CD14-positive monocyte (primary cell): ENCODE measurements at regions not wholly inside any gene's neighbourhood (a gene's known extent, or its start where the extent isn't known, plus 50 kb on each side); places are given as distances from the start of the nearest gene placed in this dataset.

Experiments
- DNase-seq, 3 donors: peaks; one replicate each; pipeline ENCODE4 v3.0.0-alpha.2; 2011 to 2022
- H2AFZ ChIP-seq: 2 replicates; pipeline ENCODE4 v1.6.0; 2012; ENCODE audit warnings: mild to moderate bottlenecking, low read depth, low read length, inconsistent platforms; ENCODE audit not compliant: insufficient read depth, poor library complexity, severe bottlenecking
- H3K27ac ChIP-seq, 2 donors: 1 replicate in 1 of 2; 2 replicates in 1 of 2; pipeline ENCODE4 v1.5.1; 2012 to 2013; ENCODE audit warnings: low read length in 2 of 2, control low read depth in 1 of 2, inconsistent platforms in 1 of 2, low read depth in 1 of 2, mild to moderate bottlenecking in 1 of 2
- H3K27me3 ChIP-seq, 2 donors: one replicate each; pipeline versions ENCODE4 v1.6.0 to v1.6.1; 2011 to 2013; ENCODE audit warnings: low read length in 2 of 2; ENCODE audit not compliant: control insufficient read depth in 2 of 2, insufficient read depth in 2 of 2
- H3K36me3 ChIP-seq, 2 donors: replicated peaks in 1 of 2; 1 replicate in 1 of 2; 2 replicates in 1 of 2; pipeline versions ENCODE4 v1.5.1 to v1.6.1; 2012 to 2013; ENCODE audit warnings: low read length in 2 of 2, control low read depth in 1 of 2, inconsistent platforms in 1 of 2, mild to moderate bottlenecking in 1 of 2; ENCODE audit not compliant: insufficient read depth in 2 of 2, control insufficient read depth in 1 of 2
- H3K4me1 ChIP-seq, 2 donors: 1 replicate in 1 of 2; 2 replicates in 1 of 2; pipeline versions ENCODE4 v1.5.1 to v1.6.1; 2012 to 2013; ENCODE audit warnings: low read length in 2 of 2, control low read depth in 1 of 2, inconsistent platforms in 1 of 2, mild to moderate bottlenecking in 1 of 2, moderate library complexity in 1 of 2; ENCODE audit not compliant: insufficient read depth in 2 of 2, control insufficient read depth in 1 of 2
- H3K4me2 ChIP-seq: replicated peaks from 2 replicates; pipeline ENCODE3; 2012; ENCODE audit warnings: low read length, moderate library complexity, mild to moderate bottlenecking; ENCODE audit not compliant: poor library complexity, severe bottlenecking; ENCODE audit errors: extremely low read depth
- H3K4me3 ChIP-seq, 3 experiments: fragments of 200-600 bp in 1 of 3; sonication (generic) in 1 of 3; replicated peaks in 1 of 3; 1 replicate in 2 of 3; 2 replicates in 1 of 3; pipeline ENCODE4 v1.5.1; 2011 to 2013; ENCODE audit warnings: low read length in 3 of 3, mild to moderate bottlenecking in 3 of 3, control low read depth in 2 of 3, low read depth in 2 of 3, inconsistent platforms in 1 of 3, moderate library complexity in 1 of 3
- H3K79me2 ChIP-seq: 2 replicates; pipeline ENCODE4 v1.6.0; 2012; ENCODE audit warnings: mild to moderate bottlenecking, control low read depth, inconsistent platforms, low read length, moderate library complexity; ENCODE audit not compliant: insufficient read depth
- H3K9ac ChIP-seq: 2 replicates; pipeline ENCODE4 v1.6.0; 2017; ENCODE audit warnings: low read length, mild to moderate bottlenecking; ENCODE audit not compliant: insufficient read depth, poor library complexity, severe bottlenecking
- H3K9me3 ChIP-seq, 2 donors: replicated peaks in 1 of 2; 1 replicate in 1 of 2; 2 replicates in 1 of 2; pipeline versions ENCODE4 v1.5.1 to v1.6.1; 2012 to 2013; ENCODE audit warnings: low read length in 2 of 2, control low read depth in 1 of 2; ENCODE audit not compliant: control insufficient read depth in 1 of 2, insufficient read depth in 1 of 2
- H4K20me1 ChIP-seq: 2 replicates; pipeline ENCODE4 v1.6.0; 2012; ENCODE audit warnings: mild to moderate bottlenecking, low read length, control low read depth, moderate library complexity; ENCODE audit not compliant: insufficient read depth
- H3K27ac Mint-ChIP-seq, 7 donors: one replicate each; pipeline ENCODE4 v1.8.0; 2020; ENCODE audit warnings: mild to moderate bottlenecking in 7 of 7, mixed read lengths in 7 of 7, moderate library complexity in 6 of 7, inconsistent platforms in 2 of 7
- H3K27me3 Mint-ChIP-seq, 3 donors: one replicate each; pipeline ENCODE4 v1.8.0; 2021 to 2022; ENCODE audit warnings: low read depth in 3 of 3, mild to moderate bottlenecking in 3 of 3, mixed read lengths in 3 of 3, moderate library complexity in 3 of 3, inconsistent platforms in 1 of 3
- H3K36me3 Mint-ChIP-seq, 2 donors: one replicate each; pipeline ENCODE4 v1.8.0; 2020; ENCODE audit warnings: mixed read lengths in 2 of 2, inconsistent platforms in 1 of 2, mild to moderate bottlenecking in 1 of 2
- H3K4me1 Mint-ChIP-seq: one replicate; pipeline ENCODE4 v1.8.0; 2020; ENCODE audit warnings: mild to moderate bottlenecking, mixed read lengths
- H3K4me3 Mint-ChIP-seq, 2 donors: one replicate each; pipeline ENCODE4 v1.8.0; 2020; ENCODE audit warnings: mild to moderate bottlenecking in 2 of 2, mixed read lengths in 2 of 2, moderate library complexity in 1 of 2
- H3K9me3 Mint-ChIP-seq, 7 donors: one replicate each; pipeline ENCODE4 v1.8.0; 2020 to 2022; ENCODE audit warnings: mixed read lengths in 7 of 7, mild to moderate bottlenecking in 6 of 7, moderate library complexity in 6 of 7, inconsistent platforms in 2 of 7
- CTCF ChIP-seq: fragments of 200-600 bp; IDR thresholded peaks from one replicate; pipeline ENCODE4 v1.8.0; 2022; ENCODE audit warnings: antibody characterized with exemption, mild to moderate bottlenecking
- WGBS: methylation state at CpG from one replicate; pipeline ENCODE4 v1.1.5; 2013; ENCODE audit warnings: missing lambda C conversion rate; ENCODE audit not compliant: insufficient coverage; 5-methylcytosine and 5-hydroxymethylcytosine counted together
- intact Hi-C, 2 donors: fragments of 100-400 bp; cut with micrococcal nuclease; formaldehyde crosslinking; loops; one replicate each; pipeline versions ENCODE4 v1.15.0 to v1.15.1; 2023

DNA sequence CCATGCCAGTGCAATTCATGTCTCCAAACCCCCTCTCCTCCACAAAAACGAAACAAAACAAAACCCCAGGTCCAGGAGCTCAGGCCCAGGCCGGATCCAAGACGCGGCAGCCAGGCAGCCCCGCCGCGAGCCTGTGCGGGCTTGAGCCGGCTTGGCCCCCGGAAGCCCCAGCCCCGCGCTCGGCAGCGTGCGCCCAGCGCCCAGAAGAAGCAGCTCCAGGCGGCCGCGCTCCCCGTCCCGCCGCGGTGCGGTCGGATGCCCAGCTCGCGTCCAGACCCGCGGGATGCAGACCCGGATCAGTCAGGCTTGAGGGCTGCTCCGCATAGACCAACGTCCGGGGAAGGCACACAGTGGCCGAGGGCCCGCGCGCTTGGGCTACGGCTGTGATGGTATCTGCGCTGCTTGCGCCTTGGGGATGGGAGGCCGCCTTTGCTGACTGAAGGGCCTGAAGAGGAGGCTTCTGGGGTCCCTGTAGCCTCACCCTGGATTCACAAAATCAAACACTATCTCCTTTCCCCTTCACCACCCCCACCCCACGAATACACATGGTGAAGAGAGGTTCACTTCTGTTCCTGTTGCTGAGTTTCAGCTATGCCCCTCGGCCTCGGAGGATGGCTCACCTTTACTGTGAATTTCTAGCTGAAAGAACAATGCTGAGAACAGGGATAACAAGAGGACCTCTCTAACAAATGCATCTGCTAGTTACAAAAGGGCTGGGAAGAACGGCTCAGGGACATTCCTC is 79.9 kb upstream of the EN2 start:
- peak overlapping the region in 1 of 7 donors; percentile 16 for H3K27ac Mint-ChIP-seq
- peaks cover 13 to 29% of the 10 kb centered on the region in 2 donors for H3K36me3 Mint-ChIP-seq
- Histone ChIP-seq H3K4me2 (peak overlapping the region; percentile 44), H3K27me3 (peaks cover 86 to 99% of the 10 kb centered on the region in 2 donors), H3K9ac (no peak overlapping the region), H3K9me3 (peaks cover 2 to 57% of the 10 kb centered on the region in 2 donors), H3K27ac (no peak overlapping the region), H3K79me2 (no peaks in the 10 kb centered on the region), H3K36me3 (no peaks in the 10 kb centered on the region), H3K4me1 (peaks cover 71 to 82% of the 10 kb centered on the region in 2 donors), H3K4me3 (peak overlapping the region in 1 of 3 experiments; percentile 48), H4K20me1 (no peaks in the 10 kb centered on the region), H2AFZ (no peak overlapping the region)
- peaks cover 91 to 100% (median 97%) of the 10 kb centered on the region in 3 donors for H3K27me3 Mint-ChIP-seq
- intact Hi-C loops, result no loop called here
- peaks cover 70% of the 10 kb centered on the region for H3K4me1 Mint-ChIP-seq
- H3K4me3 Mint-ChIP-seq, result peak overlapping the region; percentile 65 to 99
- TF ChIP-seq CTCF, result no peak
- DNase-seq, result peak in 1 of 3 donors; percentile 29
- WGBS, result under 1% methylated on average over 39 of the region's 45 CpGs
- H3K9me3 Mint-ChIP-seq, result peaks cover 0 to 39% (median 28%) of the 10 kb centered on the region in 7 donors

- H4K20me1 ChIP-seq, result no peaks in the 10 kb centered on the region
- peaks cover 0 to 35% (median 22%) of the 10 kb centered on the region in 7 donors for H3K9me3 Mint-ChIP-seq
- no peaks in the 10 kb centered on the region for H3K36me3 ChIP-seq
- DNase-seq, result no peak
- no peak overlapping the region for H3K9ac ChIP-seq
- H3K27ac ChIP-seq, result no peak overlapping the region
- peaks cover 2 to 52% of the 10 kb centered on the region in 2 donors for H3K9me3 ChIP-seq
- H3K27me3 ChIP-seq, result peaks cover 85 to 99% of the 10 kb centered on the region in 2 donors
- H3K36me3 Mint-ChIP-seq, result peaks cover 8 to 26% of the 10 kb centered on the region in 2 donors
- TF ChIP-seq CTCF, result no peak
- peak overlapping the region in 1 of 7 donors; percentile 82 for H3K27ac Mint-ChIP-seq
- peak overlapping the region in 1 of 2 donors; percentile 99 for H3K4me3 Mint-ChIP-seq
- H3K4me3 ChIP-seq, result no peak overlapping the region
- no peaks in the 10 kb centered on the region for H3K79me2 ChIP-seq
- peaks cover 65 to 76% of the 10 kb centered on the region in 2 donors for H3K4me1 ChIP-seq
- 0% methylated on average over 1 of the region's 6 CpGs for WGBS
- no peak overlapping the region for H2AFZ ChIP-seq
- H3K27me3 Mint-ChIP-seq, result peaks cover 91 to 100% (median 97%) of the 10 kb centered on the region in 3 donors
- intact Hi-C loops, result no loop called here
- H3K4me1 Mint-ChIP-seq, result peaks cover 65% of the 10 kb centered on the region
- no peak overlapping the region for H3K4me2 ChIP-seq
Observed at GRCh38 chr7:155378580-155378934, 79.4 kb upstream of the EN2 start.
